HCT116 (cell line): ENCODE measurements at regions not wholly inside any gene's neighbourhood (a gene's known extent, or its start where the extent isn't known, plus 50 kb on each side); places are given as distances from the start of the nearest gene placed in this dataset.

Experiments
- ATAC-seq: fragments of 200-7000 bp; cut with Tn5 transposase; 2 replicates; pipeline ENCODE4 v1.9.1; 2020; ENCODE audit warnings: mild to moderate bottlenecking, moderate library complexity
- BruUV-seq: library from RNA; stranded (reverse); fragments of 400-500 nt; replicated peaks from 2 replicates; lab custom pipeline; 2021; lab: Mats Ljungman, UMichigan
- CTCF ChIA-PET: fragments of 300-600 bp; sonication (Branson Sonifier 250); formaldehyde crosslinking; loops from one replicate; lab custom pipeline; 2021; ENCODE audit warnings: antibody characterized with exemption; lab: Charles Lee
- POLR2A ChIA-PET: fragments of 300-600, 350-600 bp; sonication (Branson Sonifier 250); formaldehyde crosslinking; loops from one replicate; lab custom pipeline; 2021; ENCODE audit warnings: antibody characterized with exemption; lab: Charles Lee
- RAD21 ChIA-PET, 2 experiments: fragments of 300-600 bp; sonication (Branson Sonifier 250); formaldehyde crosslinking; loops; one replicate each; lab custom pipeline; 2023; ENCODE audit warnings: low total read pairs in 2 of 2; ENCODE audit not compliant: uncharacterized antibody in 2 of 2, unreplicated experiment in 2 of 2, low non-redundant PET in 1 of 2; lab: Charles Lee
- DNase-seq: peaks from one replicate; pipeline ENCODE4 v3.0.0-alpha.2; 2010; ENCODE audit warnings: low read depth, low spot score
- H2AFZ ChIP-seq: fragments of 200-600 bp; shearing (Covaris generic), sonication (generic); 2 replicates; pipeline ENCODE4 v1.6.1; 2017; ENCODE audit warnings: low read depth, mixed run types, mixed read lengths, antibody characterized with exemption, low read length; ENCODE audit not compliant: poor library complexity, severe bottlenecking
- H3K27ac ChIP-seq: 2 replicates; pipeline ENCODE4 v1.5.1; 2012; ENCODE audit warnings: low read depth, low read length
- H3K27me3 ChIP-seq: fragments of 200-600 bp; sonication (generic); 2 replicates; pipeline ENCODE4 v1.6.1; 2016; ENCODE audit warnings: mixed run types, low read length, mixed read lengths; ENCODE audit not compliant: insufficient read depth
- H3K36me3 ChIP-seq, 2 experiments: fragments of 200-500 bp in 1 of 2; fragments of 200-600 bp in 1 of 2; sonication (Bioruptor generic) in 1 of 2; sonication (generic) in 1 of 2; 2 replicates each; pipeline versions ENCODE4 v1.5.1 to v1.6.1; 2014 to 2016; ENCODE audit warnings: low read length in 2 of 2, inconsistent platforms in 1 of 2, mixed read lengths in 1 of 2, mixed run types in 1 of 2; ENCODE audit not compliant: insufficient read depth in 2 of 2, control insufficient read depth in 1 of 2
- H3K4me1 ChIP-seq, 2 experiments: fragments of 200-600 bp in 1 of 2; sonication (generic) in 1 of 2; 2 replicates each; pipeline versions ENCODE4 v1.5.1 to v1.6.1; 2012 to 2017; ENCODE audit warnings: low read length in 2 of 2, inconsistent platforms in 1 of 2, mild to moderate bottlenecking in 1 of 2, mixed read lengths in 1 of 2, mixed run types in 1 of 2, moderate library complexity in 1 of 2; ENCODE audit not compliant: insufficient read depth in 2 of 2, control insufficient read depth in 1 of 2
- H3K4me2 ChIP-seq: fragments of 200-600 bp; sonication (generic); 2 replicates; pipeline ENCODE4 v1.6.1; 2017; ENCODE audit warnings: mixed run types, low read length, mixed read lengths
- H3K4me3 ChIP-seq, 2 experiments: fragments of 200-600 bp in 1 of 2; sonication (generic) in 1 of 2; replicated peaks in 1 of 2; 2 replicates each; pipeline ENCODE4 v1.5.1; 2011 to 2016; ENCODE audit warnings: low read length in 2 of 2, control low read depth in 1 of 2, low read depth in 1 of 2, mild to moderate bottlenecking in 1 of 2, mixed read lengths in 1 of 2, mixed run types in 1 of 2
- H3K79me2 ChIP-seq: fragments of 200-600 bp; sonication (generic); 2 replicates; pipeline ENCODE4 v1.6.1; 2017; ENCODE audit warnings: mild to moderate bottlenecking, mixed run types, low read length, moderate library complexity, mixed read lengths; ENCODE audit not compliant: insufficient read depth
- H3K9ac ChIP-seq: fragments of 200-600 bp; sonication (generic); 2 replicates; pipeline ENCODE4 v1.6.1; 2016; ENCODE audit warnings: low read length, mixed read lengths
- H3K9me2 ChIP-seq: fragments of 200-600 bp; sonication (generic), shearing (Covaris generic); 2 replicates; pipeline ENCODE4 v1.6.1; 2017; ENCODE audit warnings: mixed run types, mild to moderate bottlenecking, moderate library complexity; ENCODE audit not compliant: insufficient read depth
- H3K9me3 ChIP-seq, 2 experiments: fragments of 200-500 bp in 1 of 2; fragments of 200-600 bp in 1 of 2; sonication (Bioruptor generic) in 1 of 2; sonication (generic) in 1 of 2; 2 replicates each; pipeline ENCODE4 v1.6.1; 2014 to 2017; ENCODE audit warnings: low read length in 2 of 2, mixed read lengths in 2 of 2, inconsistent platforms in 1 of 2, low read depth in 1 of 2, mild to moderate bottlenecking in 1 of 2, mixed run types in 1 of 2, moderate library complexity in 1 of 2; ENCODE audit not compliant: control insufficient read depth in 1 of 2, insufficient read depth in 1 of 2
- H4K20me1 ChIP-seq: fragments of 200-600 bp; sonication (generic), shearing (Covaris generic); 2 replicates; pipeline ENCODE4 v1.6.1; 2017; ENCODE audit warnings: mixed run types, mild to moderate bottlenecking, moderate library complexity; ENCODE audit not compliant: insufficient read depth
- FOSL1 ChIP-seq: IDR thresholded peaks from 2 replicates; pipeline ENCODE4 v1.6.1; 2012; ENCODE audit warnings: low read depth
- JUND ChIP-seq: IDR thresholded peaks from 2 replicates; pipeline ENCODE4 v1.6.1; 2012
- POLR2AphosphoS5 ChIP-seq: IDR thresholded peaks from 2 replicates; pipeline ENCODE4 v1.6.1; 2011; ENCODE audit warnings: mild to moderate bottlenecking, low read depth, low read length, moderate library complexity
- RAD21 ChIP-seq: IDR thresholded peaks from 2 replicates; pipeline ENCODE4 v1.6.1; 2012; ENCODE audit warnings: low read depth, mild to moderate bottlenecking
- SRF ChIP-seq: IDR thresholded peaks from 2 replicates; pipeline ENCODE4 v1.6.1; 2012; ENCODE audit warnings: low read depth
- TCF7L2 ChIP-seq: IDR thresholded peaks from 2 replicates; pipeline ENCODE4 v1.7.0; 2011; ENCODE audit warnings: borderline replicate concordance, inconsistent platforms; ENCODE audit not compliant: insufficient read depth, insufficient read length; ENCODE audit errors: extremely low read depth
- ZBTB33 ChIP-seq: IDR thresholded peaks from 2 replicates; pipeline ENCODE4 v1.6.1; 2011; ENCODE audit warnings: mild to moderate bottlenecking, low read length, moderate library complexity; ENCODE audit not compliant: insufficient replicate concordance; ENCODE audit errors: extremely low read depth
- intact Hi-C: fragments of 100-400 bp; cut with micrococcal nuclease; formaldehyde crosslinking; loops from 2 replicates; pipeline ENCODE4 v1.10.0; 2022
- TF ChIP-seq, protein P1 (sequence below): IDR thresholded peaks from 2 replicates; pipeline ENCODE4 v1.6.1; 2012

- CTCF ChIA-PET = no interaction called here
- POLR2A ChIA-PET = no interaction called here
- no peak for ATAC-seq
- RAD21 ChIA-PET = no interaction called here
- no peak for TF ChIP-seq RAD21
- Histone ChIP-seq H3K4me2 (no peak overlapping the region), H3K36me3 (no peaks in the 10 kb centered on the region), H3K9ac (no peak overlapping the region), H3K79me2 (no peaks in the 10 kb centered on the region), H3K4me1 (no peaks in the 10 kb centered on the region), H3K9me3 (no peaks in the 10 kb centered on the region), H4K20me1 (no peaks in the 10 kb centered on the region), H3K27me3 (no peaks in the 10 kb centered on the region), H3K4me3 (no peak overlapping the region), H3K27ac (no peak overlapping the region), H2AFZ (no peak overlapping the region), H3K9me2 (no peaks in the 10 kb centered on the region)
- no peak for DNase-seq
- intact Hi-C loops = no loop called here
- no TSS peak for BruUV-seq
Observed at GRCh38 chr12:34214011-34214410, 191.7 kb downstream of the ALG10 start.

DNA sequence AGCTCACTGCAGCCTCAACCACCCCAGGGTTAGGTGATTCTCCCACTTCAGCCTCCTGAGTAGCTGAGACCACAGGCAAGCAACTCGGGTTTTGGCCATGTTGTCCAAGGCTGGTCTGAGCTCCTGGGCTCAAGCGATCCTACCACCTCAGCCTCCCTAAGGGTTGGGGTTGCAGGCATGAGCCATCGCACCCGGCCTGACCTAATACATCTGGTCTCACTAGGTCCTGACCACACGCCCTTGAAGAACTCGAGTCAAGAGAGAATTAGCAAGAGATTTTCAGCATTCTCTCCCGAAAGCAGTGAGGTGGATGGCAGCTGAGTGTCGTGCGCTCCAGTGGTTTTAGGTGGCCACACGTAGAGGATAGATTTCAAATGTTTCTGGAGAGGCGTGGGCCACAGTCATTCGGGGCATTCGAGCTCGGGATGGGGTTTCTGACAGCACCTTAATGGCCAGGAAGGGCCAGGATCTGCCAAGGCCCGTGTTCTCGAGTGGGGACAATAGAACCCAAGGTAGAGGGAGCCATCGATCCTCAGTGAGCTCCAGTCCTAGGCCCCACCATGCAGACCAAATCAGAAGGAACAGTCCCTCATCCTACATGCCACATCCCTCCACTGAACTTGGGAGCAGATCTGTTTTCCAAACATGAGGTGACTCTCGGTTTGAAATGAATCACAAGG is 193.1 kb downstream of the ALG10 start:
- DNase-seq = no peak
- H2AFZ ChIP-seq = no peak overlapping the region
- no peak overlapping the region for H3K4me3 ChIP-seq
- no peak overlapping the region for H3K9ac ChIP-seq
- H3K79me2 ChIP-seq = no peaks in the 10 kb centered on the region
- POLR2A ChIA-PET = no interaction called here
- no peaks in the 10 kb centered on the region for H3K4me1 ChIP-seq
- no peaks in the 10 kb centered on the region for H3K36me3 ChIP-seq
- no peak overlapping the region for H3K27ac ChIP-seq
- no peaks in the 10 kb centered on the region for H3K27me3 ChIP-seq
- no peak for TF ChIP-seq TCF7L2
- TF ChIP-seq, protein P1, sequence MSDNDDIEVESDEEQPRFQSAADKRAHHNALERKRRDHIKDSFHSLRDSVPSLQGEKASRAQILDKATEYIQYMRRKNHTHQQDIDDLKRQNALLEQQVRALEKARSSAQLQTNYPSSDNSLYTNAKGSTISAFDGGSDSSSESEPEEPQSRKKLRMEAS = no peak
- no peak for TF ChIP-seq ZBTB33
- TF ChIP-seq POLR2AphosphoS5 = no peak
- TF ChIP-seq SRF = no peak
- no peak for TF ChIP-seq FOSL1
- TF ChIP-seq JUND = no peak
- TF ChIP-seq, all 23 proteins: peak for 0
- Histone ChIP-seq H4K20me1 (no peaks in the 10 kb centered on the region), H3K9me3 (no peaks in the 10 kb centered on the region), H3K4me2 (no peak overlapping the region), H3K9me2 (no peaks in the 10 kb centered on the region)
- no peak for ATAC-seq
- ChIA-PET RAD21 (no interaction called here), CTCF (no interaction called here)
- intact Hi-C loops = no loop called here
- no TSS peak for BruUV-seq
